ENCODE measurements at regions not wholly inside any gene's neighbourhood (a gene's known extent, or its start where the extent isn't known, plus 50 kb on each side); places are given as distances from the start of the nearest gene placed in this dataset.

DNA sequence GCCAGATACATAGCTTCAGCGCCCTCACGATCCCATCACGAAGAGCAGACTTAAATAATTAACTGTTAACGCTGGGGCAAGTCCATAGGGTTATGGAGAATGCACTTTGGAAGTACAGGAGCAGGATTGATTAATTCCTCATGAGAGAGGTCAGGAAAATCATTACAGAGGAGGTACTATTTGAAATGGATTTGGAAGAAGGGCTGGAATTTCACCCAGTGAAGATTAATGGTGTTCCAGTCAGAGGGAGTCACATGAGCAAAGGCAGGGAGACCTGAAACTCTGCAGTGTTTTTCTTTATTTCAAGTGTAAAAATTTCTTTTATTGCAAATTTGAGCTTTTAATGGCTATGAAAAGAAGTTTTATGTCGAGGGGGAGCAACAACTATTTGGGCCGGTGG lies 329.8 kb upstream of the GRM7 start:
- DNase-seq = no peak

- no peak for DNase-seq
Observed at GRCh38 chr3:6532101-6532500, 328.8 kb upstream of the GRM7 start.

DNA sequence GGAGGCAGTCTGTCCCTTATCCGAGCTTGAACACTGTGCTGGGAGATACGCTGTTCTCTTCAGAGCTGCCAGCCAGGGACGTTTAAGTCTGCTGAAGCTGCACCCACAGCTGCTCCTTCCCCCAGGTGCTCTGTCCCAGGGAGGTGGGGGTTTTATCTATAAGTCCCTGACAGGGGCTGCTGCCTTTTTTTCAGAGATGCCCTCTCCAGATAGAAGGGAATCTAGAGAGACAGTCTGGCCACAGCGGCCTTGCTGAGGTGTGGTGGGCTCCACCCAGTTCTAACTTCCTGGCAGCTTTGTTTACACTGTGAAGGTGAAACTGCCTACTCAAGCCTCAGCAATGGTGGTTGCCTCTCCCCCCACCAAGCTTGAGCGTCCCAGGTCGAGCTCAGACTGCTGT lies 319.9 kb upstream of the GRM7 start:
- DNase-seq = no peak

DNA sequence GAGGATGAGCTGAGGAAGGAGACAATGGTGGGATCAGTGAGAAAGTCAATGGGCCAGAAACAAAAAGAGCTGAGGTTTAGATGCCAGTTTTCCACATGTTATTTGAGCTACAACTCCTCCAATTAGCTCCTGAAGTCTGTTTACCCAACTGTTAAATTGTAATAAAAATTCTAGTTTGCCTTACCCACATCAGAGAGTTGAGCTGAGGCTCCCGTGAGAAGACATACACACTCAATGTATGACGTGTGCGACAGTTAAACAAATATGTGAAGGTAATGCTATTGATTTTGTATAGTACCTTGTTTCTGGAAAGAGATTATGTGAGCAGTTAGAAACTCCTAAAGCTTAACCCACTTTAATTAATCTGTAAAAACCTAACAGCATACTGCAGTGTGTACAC lies 318.1 kb upstream of the GRM7 start:
- DNase-seq = no peak

GRCh38 chr3:6549296-6549695 lies 311.6 kb upstream of the GRM7 start:
- DNase-seq = no peak

GRCh38 chr3:6551165-6551564 lies 309.8 kb upstream of the GRM7 start:
- DNase-seq = peak in 1 of 2 experiments; percentile 1

- DNase-seq = no peak
Observed at GRCh38 chr3:6560259-6560658, 300.7 kb upstream of the GRM7 start.

DNA sequence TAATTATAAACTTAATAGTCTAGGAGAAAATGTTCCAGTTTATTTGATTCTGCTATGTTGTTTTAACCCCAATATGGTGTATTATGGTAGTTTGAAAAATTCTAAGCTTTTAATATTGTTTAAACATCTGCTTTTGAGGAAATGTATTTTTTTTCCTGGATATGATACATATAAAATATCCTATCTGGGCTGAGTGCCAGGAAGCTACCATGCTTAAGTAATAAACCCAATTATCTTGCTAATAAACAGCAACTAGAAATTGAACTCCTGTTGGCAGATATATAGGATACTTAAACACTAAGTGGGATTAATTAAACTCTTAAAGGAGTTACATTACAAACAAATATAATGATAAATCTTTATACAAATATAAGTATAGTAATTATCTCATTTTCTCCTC lies 293.7 kb upstream of the GRM7 start:
- peak in 1 of 2 experiments; percentile 57 for DNase-seq

- DNase-seq = no peak
Observed at GRCh38 chr3:6568999-6569493, 291.9 kb upstream of the GRM7 start.

DNA sequence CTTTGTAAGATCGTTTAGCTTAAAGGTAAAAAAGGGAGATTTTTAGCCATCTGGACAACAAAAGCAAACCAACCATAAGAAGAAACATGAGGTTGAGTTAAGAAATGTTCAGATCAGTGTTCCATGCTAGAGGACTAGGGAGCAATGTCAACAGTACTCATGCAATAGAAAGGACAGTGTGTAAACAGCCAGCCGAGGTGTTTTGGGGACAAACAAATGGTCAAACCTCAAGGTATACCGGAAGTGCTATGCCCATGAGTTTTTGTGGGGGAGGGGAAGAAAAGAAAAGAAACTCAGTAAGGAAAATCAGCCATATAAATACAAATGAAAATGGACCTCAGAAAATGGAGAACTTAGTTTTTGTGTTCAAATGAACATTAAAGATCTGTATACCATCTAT lies 289.5 kb upstream of the GRM7 start:
- no peak for DNase-seq

- no peak for DNase-seq
Observed at GRCh38 chr3:6577584-6577983, 283.3 kb upstream of the GRM7 start.

DNA sequence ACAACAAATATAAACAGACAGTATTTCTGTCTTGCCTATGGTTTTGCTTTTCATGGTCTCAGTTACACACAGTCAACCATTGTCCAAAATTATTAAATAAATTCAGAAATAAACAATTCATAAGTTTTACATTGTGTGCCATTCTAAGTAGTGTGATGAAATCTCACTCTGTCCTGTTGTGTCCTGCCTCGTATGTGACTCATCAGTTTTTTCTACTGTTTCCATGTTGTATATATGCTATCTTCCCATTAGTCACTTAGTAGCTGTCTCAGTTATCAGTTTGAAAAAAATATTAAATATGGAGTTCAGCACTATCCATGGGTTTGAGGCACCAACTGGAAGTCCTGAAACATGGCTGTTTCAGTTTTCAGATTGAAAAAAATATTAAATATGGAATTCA lies 282.4 kb upstream of the GRM7 start:
- no peak for DNase-seq

DNA sequence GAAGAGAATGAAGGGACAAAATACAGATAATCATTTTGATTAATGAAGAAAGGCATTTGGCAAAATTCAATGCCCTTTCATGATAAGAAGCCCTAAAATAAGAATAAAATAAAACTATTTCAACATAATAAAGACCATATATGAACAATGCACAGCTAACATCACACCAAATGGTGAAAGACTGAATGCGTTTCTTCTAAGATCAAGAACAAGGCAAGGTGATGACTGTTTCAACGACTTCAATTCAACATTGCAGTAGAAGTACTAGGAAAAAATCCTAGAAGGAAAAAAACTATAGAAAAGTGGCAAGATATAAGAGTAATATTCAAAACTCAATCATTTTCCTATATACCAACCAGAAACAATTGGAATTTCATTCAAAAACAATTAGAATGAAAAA lies 280.1 kb upstream of the GRM7 start:
- DNase-seq = no peak

- no peak for DNase-seq
Observed at GRCh38 chr3:6585360-6585759, 275.6 kb upstream of the GRM7 start.

DNA sequence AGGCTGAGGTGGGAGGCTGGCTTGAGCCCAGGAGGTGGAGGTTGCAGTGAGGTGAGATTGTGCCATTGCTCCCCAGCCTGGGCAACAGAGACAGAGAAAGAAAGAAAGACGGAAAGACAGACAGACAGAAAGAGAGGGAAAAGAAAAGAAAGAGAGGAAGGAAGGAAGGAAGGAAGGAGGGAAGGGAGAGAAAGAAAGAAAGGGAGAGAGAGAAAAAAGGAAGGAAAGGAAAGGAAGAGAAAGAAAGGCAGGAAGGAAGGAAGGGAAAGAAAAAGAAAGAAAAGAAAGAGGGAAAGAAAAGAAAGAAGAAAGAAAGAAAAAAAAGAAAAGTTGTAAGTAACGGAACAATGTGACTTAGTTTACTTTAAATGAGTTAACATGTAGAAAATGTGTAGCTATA lies 260.7 kb upstream of the GRM7 start:
- no peak for DNase-seq

DNA sequence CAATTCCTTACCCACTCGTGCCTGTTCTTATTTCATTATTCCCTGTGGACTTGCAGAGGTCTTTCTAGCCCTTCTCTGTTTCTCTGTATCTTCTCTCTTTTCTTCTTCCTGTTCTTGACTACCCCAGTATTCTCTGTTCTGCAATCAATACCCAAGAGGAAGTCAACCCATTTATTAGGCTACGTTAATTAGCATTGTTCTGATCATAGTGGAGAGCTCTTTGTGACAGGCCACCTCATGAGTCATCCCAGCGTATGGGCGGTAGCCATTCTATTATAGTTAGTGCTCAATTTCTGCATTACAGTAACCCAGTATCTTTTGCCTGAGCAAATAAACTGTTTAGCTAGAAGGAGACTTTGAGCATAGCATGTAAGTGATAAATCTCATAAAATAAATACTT lies 259.5 kb upstream of the GRM7 start:
- no peak for DNase-seq

DNA sequence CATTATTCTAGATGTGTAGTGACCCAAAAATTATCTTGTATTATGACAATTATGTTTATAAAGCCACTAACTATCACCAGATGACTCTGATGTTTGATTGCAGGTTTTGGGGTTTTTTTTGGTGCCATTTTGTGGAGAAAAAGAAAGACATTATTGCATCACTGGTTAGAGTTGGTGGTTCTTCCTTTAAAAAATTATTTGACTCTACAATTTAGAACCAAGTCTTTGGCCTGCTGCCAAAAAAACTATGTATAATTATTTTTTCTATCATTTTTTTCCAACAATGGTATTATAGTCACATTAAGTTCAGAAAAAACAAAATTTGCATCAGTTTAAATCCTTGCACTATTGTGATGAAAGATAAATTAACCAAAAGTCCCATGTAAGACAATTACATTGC lies 258.6 kb upstream of the GRM7 start:
- no peak for DNase-seq

- no peak for DNase-seq
Observed at GRCh38 chr3:6605227-6605626, 255.7 kb upstream of the GRM7 start.

GRCh38 chr3:6608843-6609242 lies 252.1 kb upstream of the GRM7 start:
- no peak for DNase-seq

GRCh38 chr3:6612034-6612616 lies 248.8 kb upstream of the GRM7 start:
- DNase-seq = no peak

DNA sequence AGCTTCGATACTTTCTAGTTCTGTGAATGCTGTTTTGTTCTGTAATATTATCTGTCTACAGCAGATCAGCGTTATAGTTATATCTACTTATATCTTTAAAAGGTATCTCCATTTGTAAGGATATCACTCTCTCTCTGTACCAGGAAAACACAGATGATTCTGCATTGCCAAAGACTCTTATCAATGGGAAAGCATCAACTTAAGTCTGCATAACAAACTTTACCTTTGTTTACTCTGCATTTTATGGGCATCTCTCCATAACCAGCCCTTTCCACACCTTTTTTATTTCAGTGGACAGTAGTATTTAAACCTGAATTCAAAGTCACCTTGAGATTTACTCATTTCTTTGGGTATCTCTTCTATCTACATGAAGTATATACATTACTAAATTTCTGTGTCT lies 238.7 kb upstream of the GRM7 start:
- no peak for DNase-seq

- DNase-seq = no peak
Observed at GRCh38 chr3:6622712-6623111, 238.2 kb upstream of the GRM7 start.

DNA sequence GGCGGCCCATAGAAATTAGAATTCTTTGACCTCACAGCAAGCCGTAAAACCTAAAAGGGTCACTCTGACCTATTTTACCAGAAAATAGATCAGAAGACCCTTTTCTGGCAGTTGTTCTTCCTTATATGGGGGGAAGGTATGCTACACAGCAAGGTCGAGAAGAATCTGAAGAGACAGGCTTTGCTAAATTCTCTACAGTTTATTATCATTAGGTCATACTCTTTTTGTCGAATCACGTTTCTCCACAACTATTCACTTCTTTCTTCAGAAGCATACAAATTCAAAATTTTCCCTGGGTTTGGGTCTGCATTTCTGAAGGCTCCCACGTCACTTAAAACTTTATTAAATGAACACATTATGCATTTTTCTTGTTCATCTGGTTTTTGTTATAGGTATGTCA lies 229.5 kb upstream of the GRM7 start:
- no peak for DNase-seq

- peak in 1 of 2 experiments; percentile 17 for DNase-seq
Observed at GRCh38 chr3:6640907-6641306, 220.0 kb upstream of the GRM7 start.

DNA sequence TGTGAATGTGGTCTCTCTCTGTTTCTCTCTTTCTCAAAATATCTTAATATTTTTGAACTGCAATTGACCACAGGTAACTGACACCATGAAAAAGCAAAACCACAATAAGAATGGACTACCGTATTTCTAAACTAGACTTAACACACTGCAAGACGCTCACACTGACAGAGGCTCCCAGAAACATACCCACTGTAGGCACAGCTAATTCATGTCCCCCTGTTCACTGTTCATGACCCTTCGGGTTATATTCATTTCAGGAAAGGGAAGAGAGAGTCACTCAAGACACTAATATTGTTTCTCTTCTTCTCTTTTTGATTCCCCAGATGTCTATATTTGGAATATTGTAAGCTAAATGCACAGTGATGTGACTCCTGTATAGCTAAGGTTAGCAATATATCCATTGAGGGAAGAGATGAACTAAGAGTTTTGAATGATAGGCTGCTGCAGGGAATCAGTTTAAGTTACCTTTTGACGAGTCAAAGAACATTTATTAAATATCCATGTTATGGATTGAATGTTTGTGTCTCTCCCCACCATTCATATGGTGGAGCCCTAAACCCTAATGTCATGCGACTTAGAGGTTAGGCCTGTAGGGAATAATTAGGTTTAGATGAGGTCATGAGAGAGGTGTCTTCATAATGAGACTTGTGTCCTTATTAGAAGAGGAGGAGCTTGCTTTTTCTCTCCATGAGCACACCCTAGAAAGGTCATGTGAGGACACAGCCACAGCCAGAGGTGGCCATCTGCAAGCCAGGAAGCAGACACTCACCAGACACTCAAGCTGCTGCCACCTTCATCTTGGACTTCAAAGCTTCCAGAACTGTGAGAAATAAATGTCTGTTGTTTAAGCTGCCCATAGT lies 216.6 kb upstream of the GRM7 start:
- DNase-seq = peak; percentile 13 to 64
